ENCODE measurements at regions not wholly inside any gene's neighbourhood (a gene's known extent, or its start where the extent isn't known, plus 50 kb on each side); places are given as distances from the start of the nearest gene placed in this dataset.
"Not testable (repeated sequence)": the region's sequence is repeated elsewhere in the genome, so short reads cannot be mapped to it uniquely, and the experiment has no call there.

DNA sequence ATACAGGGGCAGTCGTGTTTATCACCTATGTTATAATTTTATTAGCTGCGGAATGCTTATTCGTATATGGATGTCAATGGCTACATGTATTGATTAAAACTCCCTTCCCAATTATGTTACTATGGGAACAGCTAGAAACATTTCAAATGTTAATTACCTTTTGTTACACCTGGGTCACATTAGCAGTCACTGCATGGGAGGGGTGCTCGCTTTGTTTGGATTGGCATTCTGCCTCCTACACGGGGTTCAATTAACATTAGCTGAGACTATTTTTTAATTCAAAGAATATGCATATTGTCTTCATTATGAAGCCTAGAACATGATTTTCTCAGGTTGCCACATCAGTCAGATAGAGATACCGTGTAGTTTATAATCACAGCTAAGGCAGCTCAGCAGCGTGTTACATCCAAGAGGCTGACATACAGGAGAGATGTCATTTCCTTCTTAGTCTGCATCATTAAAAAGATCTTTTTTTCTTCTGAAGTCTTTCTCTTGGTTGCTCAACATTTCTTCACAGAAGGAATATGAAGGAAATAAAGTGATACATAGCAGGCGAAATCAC is 76.2 kb upstream of the RPS6KA2 start:
- DNase-seq (ENCODE audit: low spot score in 2 of 2) (no peak), ATAC-seq (no peak)
- Mint-ChIP-seq H3K9me3 (no peaks in the 10 kb centered on the region), H3K4me3 (no peak overlapping the region), H3K36me3 (no peaks in the 10 kb centered on the region), H3K4me1 (peaks cover 8% of the 10 kb centered on the region), H3K27ac (no peak overlapping the region)

DNA sequence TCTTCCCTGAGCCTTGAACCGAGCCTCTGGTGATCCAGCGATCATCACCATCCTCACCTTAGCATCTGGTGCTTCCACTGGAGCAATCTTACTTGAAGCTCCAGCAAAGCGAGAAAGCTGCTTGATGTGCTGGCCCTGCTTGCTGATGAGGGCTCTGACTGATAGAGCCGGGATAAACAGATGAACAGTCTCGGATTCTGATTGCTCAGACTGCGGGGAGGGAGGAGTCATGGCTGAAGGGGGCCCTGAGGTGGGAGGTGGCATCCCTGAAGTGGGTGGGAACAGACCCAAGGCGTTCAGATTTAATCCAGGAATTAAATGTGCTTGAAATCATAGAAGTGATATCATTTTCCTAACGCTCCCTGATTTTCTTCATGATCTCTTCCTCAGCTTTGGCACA is 74.4 kb upstream of the RPS6KA2 start:
- ATAC-seq; H3K4me1 Mint-ChIP-seq; H3K27ac Mint-ChIP-seq; H3K36me3 Mint-ChIP-seq; H3K9me3 Mint-ChIP-seq; H3K4me3 Mint-ChIP-seq; DNase-seq (ENCODE audit: low spot score in 2 of 2): not testable (repeated sequence)

DNA sequence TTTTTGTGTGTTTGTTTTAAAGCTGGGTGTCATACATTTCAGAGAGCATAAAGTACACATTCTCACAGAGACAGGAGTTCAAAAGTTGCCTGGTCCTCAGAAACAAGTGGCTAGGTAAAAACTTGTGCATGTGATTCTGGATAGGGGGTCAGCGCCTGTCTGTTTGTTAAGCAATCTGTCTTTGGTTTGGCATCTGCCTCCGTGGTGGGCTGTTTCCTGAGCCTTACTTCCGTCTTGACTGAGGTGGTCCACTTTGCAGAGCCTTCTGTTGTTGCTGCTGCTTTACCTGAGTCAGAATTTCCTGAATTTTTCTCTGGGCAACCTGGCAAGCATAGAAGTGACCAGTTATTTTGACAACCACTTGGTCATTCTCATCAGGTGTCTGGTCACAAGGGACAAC is 73.8 kb upstream of the RPS6KA2 start:
- H3K4me1 Mint-ChIP-seq; DNase-seq (ENCODE audit: low spot score in 2 of 2); H3K27ac Mint-ChIP-seq; ATAC-seq; H3K4me3 Mint-ChIP-seq; H3K9me3 Mint-ChIP-seq; H3K36me3 Mint-ChIP-seq: not testable (repeated sequence)

DNA sequence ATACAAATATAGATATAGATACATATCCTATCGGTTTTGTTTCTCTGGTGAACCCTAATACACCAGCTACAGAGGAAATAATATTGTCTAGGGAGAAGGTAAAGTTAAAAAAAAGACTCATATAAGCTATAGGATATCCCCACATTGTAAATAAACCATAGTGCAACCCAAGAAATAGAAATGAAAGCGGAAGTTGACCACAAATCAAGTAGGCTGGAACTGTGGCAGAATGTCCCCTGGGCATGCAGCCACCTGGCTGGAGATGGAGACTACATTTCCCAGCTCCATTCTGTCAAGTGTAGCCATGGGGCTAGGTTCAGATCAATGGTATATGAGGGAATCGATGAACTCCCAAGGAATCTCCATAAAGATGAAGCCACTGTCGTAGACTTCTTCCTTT is 70.1 kb upstream of the RPS6KA2 start:
- H3K9me3 Mint-ChIP-seq = no peaks in the 10 kb centered on the region
- no peaks in the 10 kb centered on the region for H3K4me1 Mint-ChIP-seq
- H3K27ac Mint-ChIP-seq = no peak overlapping the region
- DNase-seq (ENCODE audit: low spot score in 2 of 2) (no peak), ATAC-seq (no peak)
- H3K36me3 Mint-ChIP-seq = no peaks in the 10 kb centered on the region
- H3K4me3 Mint-ChIP-seq = no peak overlapping the region

DNA sequence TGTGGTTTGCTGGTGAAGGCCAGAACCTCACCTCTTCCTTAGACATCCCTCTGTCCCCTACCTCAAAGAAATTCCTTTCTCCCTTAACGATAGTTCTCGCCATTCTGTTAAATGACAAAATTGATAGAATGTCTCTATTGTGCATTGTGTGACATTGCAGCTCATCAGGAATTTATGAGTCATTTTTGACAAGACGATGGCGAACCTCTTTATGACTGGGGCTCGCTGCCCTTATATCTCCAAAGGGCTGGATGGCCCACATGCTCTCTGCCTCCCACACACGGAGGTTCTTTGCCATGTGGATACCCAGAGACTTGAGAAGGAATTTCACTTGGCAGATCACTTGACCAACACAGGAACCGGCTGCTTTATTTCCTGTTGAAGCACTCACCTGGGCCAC is 66.8 kb upstream of the RPS6KA2 start:
- H3K4me3 Mint-ChIP-seq = no peak overlapping the region

DNA sequence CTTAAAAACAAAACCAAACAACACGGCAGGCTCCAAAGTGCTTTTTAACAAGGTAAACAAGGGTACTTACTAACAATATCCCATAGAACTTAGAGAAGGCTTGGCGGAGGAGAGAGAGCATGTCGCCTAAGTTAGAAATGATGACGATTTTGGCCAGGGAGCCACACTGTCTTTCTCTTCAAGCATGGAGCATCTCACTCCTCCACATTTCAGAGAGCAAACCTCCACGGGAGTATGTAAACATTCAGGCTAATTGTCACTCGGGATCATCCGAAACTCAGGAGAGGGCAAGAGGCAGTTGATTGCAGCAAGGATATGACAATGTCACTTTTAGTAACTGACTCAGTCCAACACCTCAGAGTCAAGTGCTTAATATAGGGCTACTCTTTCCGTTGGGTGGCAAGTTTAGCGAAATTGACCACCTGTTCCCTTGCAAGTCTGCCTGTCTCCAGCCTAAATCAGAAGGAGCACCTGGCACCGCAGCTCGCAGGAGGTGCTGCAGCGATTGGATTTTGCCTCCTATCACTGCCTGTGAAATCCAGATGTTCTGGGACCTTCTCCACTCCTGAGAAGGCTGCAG is 65.8 kb upstream of the RPS6KA2 start:
- Mint-ChIP-seq H3K4me1 (no peaks in the 10 kb centered on the region), H3K4me3 (no peak overlapping the region), H3K9me3 (no peaks in the 10 kb centered on the region), H3K36me3 (no peaks in the 10 kb centered on the region), H3K27ac (no peak overlapping the region)
- no peak for DNase-seq (ENCODE audit: low spot score in 2 of 2)
- no peak for ATAC-seq

More for the DNA sequence above, 66.8 kb upstream of the RPS6KA2 start:
- Mint-ChIP-seq H3K27ac (no peak overlapping the region), H3K9me3 (no peaks in the 10 kb centered on the region), H3K36me3 (no peaks in the 10 kb centered on the region), H3K4me1 (no peaks in the 10 kb centered on the region)
- ATAC-seq (no peak), DNase-seq (ENCODE audit: low spot score in 2 of 2) (no peak)

DNA sequence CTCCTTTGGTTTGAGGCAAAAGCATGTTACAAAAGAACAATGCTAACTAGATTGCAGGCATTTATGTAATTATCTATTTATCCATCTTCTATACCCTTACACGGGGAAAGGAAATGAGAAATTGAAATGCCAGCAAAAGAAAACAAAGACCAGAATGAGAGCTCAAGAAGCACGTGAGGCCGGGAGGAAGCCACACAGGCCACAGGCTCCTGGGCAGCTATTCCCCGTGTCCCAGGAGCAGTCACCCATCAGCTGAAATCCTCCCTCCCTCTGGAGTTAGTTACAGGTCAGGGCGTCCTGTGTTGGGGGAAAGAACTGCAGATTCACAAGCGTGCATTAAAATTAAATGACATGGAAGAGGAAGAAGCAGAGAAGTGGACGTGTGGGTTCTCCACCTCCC is 64.7 kb upstream of the RPS6KA2 start:
- DNase-seq (ENCODE audit: low spot score in 2 of 2) (no peak), ATAC-seq (no peak)
- H3K4me1 Mint-ChIP-seq = no peaks in the 10 kb centered on the region
- H3K4me3 Mint-ChIP-seq = no peak overlapping the region
- no peaks in the 10 kb centered on the region for H3K9me3 Mint-ChIP-seq
- no peak overlapping the region for H3K27ac Mint-ChIP-seq
- no peaks in the 10 kb centered on the region for H3K36me3 Mint-ChIP-seq

GRCh38 chr6:166691199-166691598 is 64.1 kb upstream of the RPS6KA2 start:
- no peaks in the 10 kb centered on the region for H3K9me3 Mint-ChIP-seq
- no peak overlapping the region for H3K27ac Mint-ChIP-seq
- H3K4me1 Mint-ChIP-seq = no peaks in the 10 kb centered on the region
- H3K36me3 Mint-ChIP-seq = no peaks in the 10 kb centered on the region
- ATAC-seq (no peak), DNase-seq (ENCODE audit: low spot score in 2 of 2) (no peak)
- no peak overlapping the region for H3K4me3 Mint-ChIP-seq

DNA sequence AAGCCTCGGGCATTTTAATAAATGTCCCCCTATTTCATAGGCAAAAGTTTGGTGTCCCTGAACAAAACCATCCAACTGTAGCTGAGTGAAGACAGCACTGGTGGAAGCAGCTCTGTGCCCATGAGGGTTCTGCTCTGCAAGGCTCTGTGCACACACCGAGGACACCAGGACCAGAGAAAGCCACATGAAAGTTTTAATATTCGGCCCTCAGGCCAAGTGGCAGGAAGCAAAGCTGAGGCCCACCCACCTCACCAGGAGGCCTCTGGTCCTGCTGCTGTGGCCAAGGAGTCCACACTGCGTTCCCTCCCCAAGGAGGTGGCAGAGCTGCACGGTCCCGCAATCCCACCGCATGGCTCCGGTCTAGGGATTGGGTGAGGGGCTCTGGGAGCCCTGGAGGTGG is 62.6 kb upstream of the RPS6KA2 start:
- Mint-ChIP-seq H3K27ac (no peak overlapping the region), H3K9me3 (no peaks in the 10 kb centered on the region), H3K4me1 (no peaks in the 10 kb centered on the region), H3K4me3 (no peak overlapping the region), H3K36me3 (no peaks in the 10 kb centered on the region)
- ATAC-seq (no peak), DNase-seq (ENCODE audit: low spot score in 2 of 2) (no peak)

GRCh38 chr6:166688901-166689300 is 61.9 kb upstream of the RPS6KA2 start:
- H3K27ac Mint-ChIP-seq = no peak overlapping the region
- ATAC-seq = no peak
- H3K9me3 Mint-ChIP-seq = no peaks in the 10 kb centered on the region
- no peak for DNase-seq (ENCODE audit: low spot score in 2 of 2)
- H3K4me3 Mint-ChIP-seq = no peak overlapping the region
- H3K36me3 Mint-ChIP-seq = no peaks in the 10 kb centered on the region
- no peaks in the 10 kb centered on the region for H3K4me1 Mint-ChIP-seq

- DNase-seq (ENCODE audit: low spot score in 2 of 2) = no peak
- no peaks in the 10 kb centered on the region for H3K9me3 Mint-ChIP-seq
- H3K4me1 Mint-ChIP-seq = no peaks in the 10 kb centered on the region
- no peaks in the 10 kb centered on the region for H3K36me3 Mint-ChIP-seq
- no peak for ATAC-seq
- H3K4me3 Mint-ChIP-seq = no peak overlapping the region
- no peak overlapping the region for H3K27ac Mint-ChIP-seq
These were observed 60.8 kb upstream of the RPS6KA2 start for GRCh38 chr6:166687879-166688205.

DNA sequence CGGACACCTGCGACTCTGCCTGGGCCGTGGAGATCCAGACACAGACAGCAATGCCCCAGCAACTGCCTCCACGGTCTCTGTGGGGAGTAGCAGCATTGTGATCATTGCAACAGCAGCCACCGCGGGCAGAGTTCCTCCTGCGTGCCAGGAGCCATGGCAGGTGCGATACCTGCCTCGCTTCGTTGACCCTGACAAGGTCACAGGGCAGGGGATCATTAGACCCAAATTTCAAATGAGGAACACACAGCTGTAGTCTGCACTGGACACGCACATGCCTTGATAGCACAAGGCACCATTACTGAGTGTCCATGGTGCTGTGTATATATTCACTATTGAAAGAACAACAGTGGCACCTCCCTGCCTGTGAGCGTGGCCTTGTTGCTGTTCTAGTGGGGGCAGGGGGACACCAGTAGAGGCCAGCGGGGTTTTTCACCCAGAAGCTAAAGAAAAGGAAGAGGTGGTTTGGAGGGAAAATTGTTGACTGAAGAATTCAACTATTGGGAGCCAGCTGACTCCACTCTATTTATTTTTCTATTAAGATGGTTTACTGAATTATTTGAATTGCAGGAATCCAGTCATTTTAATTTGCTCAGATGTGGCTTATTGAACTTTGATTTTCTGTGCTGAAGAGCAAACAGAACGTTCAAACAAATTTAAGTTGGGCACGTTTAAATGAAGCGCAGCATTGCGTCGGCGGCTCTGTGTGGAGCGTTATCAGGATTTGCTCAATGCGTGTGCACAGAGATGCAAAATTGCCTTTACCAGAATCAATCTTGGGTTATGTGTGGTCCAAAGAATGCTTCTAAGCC is 60.2 kb upstream of the RPS6KA2 start:
- Mint-ChIP-seq H3K4me1 (no peaks in the 10 kb centered on the region), H3K9me3 (no peaks in the 10 kb centered on the region), H3K36me3 (no peaks in the 10 kb centered on the region), H3K4me3 (no peak overlapping the region), H3K27ac (no peak overlapping the region)
- DNase-seq (ENCODE audit: low spot score in 2 of 2) (no peak), ATAC-seq (no peak)

DNA sequence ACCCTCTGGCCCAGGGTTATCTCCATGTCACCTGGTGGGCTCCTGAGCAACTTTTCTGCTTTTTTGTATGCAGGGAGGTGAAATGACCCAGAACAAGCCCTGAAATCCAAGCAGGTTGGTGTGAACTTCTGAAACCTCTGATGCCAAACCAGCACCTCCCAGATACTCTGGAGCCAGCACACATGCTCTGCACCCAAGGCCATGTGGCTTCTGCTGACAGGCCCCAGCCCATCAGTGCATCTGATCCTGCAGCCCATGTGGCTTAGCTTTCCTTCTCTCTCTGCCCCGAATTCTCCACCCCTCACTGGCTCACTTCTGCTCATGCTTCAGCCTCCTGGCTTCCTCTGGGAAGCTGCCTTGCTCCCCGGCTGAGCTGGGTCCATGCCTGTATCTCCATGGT is 59.3 kb upstream of the RPS6KA2 start:
- H3K4me3 Mint-ChIP-seq = no peak overlapping the region
- no peaks in the 10 kb centered on the region for H3K4me1 Mint-ChIP-seq
- H3K27ac Mint-ChIP-seq = no peak overlapping the region
- DNase-seq (ENCODE audit: low spot score in 2 of 2) (no peak), ATAC-seq (no peak)
- no peaks in the 10 kb centered on the region for H3K36me3 Mint-ChIP-seq
- H3K9me3 Mint-ChIP-seq = no peaks in the 10 kb centered on the region

DNA sequence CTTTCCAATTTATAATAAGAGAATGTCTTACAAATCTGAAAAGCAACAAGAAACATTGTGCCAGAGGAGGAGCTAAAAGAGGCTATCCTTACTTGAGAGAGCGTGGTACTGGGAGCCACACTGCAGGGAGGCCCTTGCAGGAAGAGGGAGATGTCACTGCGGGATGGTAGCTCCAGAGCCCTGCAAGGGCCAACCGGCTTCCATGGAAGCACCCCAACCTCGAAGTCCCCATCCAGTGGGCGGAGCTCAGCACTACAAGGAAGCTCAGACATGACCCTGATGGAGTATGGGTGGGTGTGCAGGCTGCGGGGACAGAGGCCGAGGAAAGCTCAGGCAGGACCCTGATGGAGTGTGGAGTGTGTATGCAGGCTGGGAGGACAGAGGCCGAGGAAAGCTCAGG is 57.8 kb upstream of the RPS6KA2 start:
- ATAC-seq (no peak), DNase-seq (ENCODE audit: low spot score in 2 of 2) (no peak)
- Mint-ChIP-seq H3K4me1 (no peaks in the 10 kb centered on the region), H3K27ac (no peak overlapping the region), H3K4me3 (no peak overlapping the region), H3K36me3 (no peaks in the 10 kb centered on the region), H3K9me3 (no peaks in the 10 kb centered on the region)

DNA sequence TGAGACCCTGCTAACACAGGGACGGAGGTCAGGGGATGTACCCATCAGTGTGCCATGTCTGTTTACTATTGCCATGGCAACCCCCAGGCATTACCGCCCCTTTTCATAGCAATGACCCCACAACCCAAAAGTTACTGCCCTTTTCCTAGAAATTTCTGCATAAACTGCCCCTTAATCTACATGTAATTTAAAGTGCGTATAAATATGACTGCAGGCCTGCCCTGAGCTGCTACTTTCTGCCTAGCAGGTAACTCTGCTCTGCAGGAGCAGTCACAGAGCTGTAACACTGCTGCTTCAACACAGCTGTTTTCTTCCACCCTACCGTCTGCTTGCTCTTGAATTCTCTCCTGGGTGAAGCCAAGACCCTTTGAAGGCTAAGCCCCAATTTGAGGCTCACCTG is 57.1 kb upstream of the RPS6KA2 start:
- Mint-ChIP-seq H3K4me3 (no peak overlapping the region), H3K4me1 (no peaks in the 10 kb centered on the region), H3K27ac (no peak overlapping the region), H3K36me3 (no peaks in the 10 kb centered on the region), H3K9me3 (no peaks in the 10 kb centered on the region)
- DNase-seq (ENCODE audit: low spot score in 2 of 2) (no peak), ATAC-seq (no peak)

DNA sequence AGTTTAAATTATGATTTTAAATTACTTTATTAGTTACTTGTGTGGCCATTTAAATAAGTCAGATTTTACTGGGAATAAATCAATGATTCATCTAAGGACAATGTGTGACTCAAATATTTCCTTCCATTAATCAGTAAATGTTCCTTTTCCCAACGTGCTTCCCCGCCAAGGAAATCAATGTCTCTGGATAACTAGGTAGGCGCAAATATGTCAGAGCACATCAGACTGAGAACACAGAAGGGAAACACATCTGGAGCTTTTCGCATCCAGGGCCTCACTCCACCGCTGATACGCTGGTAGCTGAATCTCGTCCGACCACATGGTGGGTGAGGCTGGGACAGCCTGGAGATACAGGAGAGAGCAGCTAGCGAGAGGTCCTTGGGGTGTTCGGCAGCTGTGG is 56.4 kb upstream of the RPS6KA2 start:
- DNase-seq (ENCODE audit: low spot score in 2 of 2) = no peak
- Mint-ChIP-seq H3K4me1 (no peaks in the 10 kb centered on the region), H3K9me3 (no peaks in the 10 kb centered on the region), H3K27ac (no peak overlapping the region), H3K36me3 (no peaks in the 10 kb centered on the region), H3K4me3 (no peak overlapping the region)
- ATAC-seq = no peak

All from stimulated activated effector memory CD8-positive, alpha-beta T cell treated with anti-CD3 and anti-CD28 coated beads, Interleukin-12 subunit alpha, Interleukin-12 subunit beta, amount 100 ng/mL, for 72 hours (primary cell).